NCI-H446 (cell line): ENCODE measurements at regions not wholly inside any gene's neighbourhood (a gene's known extent, or its start where the extent isn't known, plus 50 kb on each side); places are given as distances from the start of the nearest gene placed in this dataset.
A peak's percentile ranks its signal among the peaks of the same experiment; 100 is the strongest.

Experiments used
- DNase-seq, 2 experiments: peaks; one replicate each; lab custom pipeline; 2025; lab: John Stamatoyannopoulos, UW

GRCh38 chr10:64076322-64076940 lies 555.2 kb downstream of the REEP3 start:
- no peak for DNase-seq

GRCh38 chr10:64079341-64079740 lies 558.1 kb downstream of the REEP3 start:
- no peak for DNase-seq

- no peak for DNase-seq
Measured at GRCh38 chr10:64080071-64080470, 558.9 kb downstream of the REEP3 start.

GRCh38 chr10:64081947-64082482 lies 560.8 kb downstream of the REEP3 start:
- no peak for DNase-seq

DNA sequence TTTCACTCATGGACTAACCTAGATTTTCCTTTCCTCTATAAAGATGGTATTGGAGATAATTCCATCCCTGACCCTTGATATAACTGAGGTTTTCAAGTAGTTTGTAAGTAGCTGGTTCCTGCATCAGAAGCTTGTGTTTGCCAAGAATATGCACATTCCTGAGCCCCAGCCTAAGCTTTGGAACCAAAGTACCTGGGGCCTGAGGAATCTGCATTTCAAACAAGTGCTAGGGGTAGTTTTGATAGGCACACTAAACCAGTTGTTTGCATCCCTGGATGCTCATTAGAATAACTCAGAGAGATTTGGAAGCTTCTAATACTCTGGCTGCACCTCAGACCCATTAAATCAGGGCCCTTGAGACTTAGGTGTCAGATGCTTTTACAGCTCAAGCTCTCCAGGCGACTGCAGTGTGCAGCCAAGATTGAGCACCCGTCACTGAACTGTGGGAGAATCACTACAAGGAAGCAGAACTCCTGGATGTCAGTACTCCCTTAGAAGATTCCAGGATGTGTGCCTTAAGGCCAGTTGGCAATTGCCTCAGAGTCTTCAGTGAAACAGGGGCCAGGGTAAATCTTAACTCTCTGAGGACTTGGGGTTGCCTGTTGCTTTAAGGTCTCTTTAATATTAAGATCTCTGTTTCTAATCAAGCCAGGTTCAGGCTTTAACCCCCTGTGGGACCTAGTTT lies 565.0 kb downstream of the REEP3 start:
- DNase-seq, result no peak

DNA sequence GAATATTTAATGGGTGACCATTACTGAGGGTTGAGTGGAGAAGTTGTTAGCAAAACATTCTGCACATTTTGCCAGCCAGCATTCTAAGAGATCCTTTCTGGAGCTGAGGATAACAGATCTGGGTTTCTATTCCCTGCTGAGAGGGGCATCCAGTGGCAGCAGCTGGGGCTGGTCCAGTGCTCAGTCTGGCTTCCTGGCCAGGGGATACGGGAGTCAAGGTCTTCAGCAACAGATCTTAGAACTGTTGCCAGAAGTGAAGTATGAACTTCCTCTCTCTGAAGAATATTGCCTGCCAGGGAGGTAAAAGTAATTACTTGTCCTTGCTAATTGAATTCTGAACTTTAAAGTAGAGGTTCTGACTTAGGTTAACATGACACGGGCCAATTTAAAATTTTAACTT lies 568.4 kb downstream of the REEP3 start:
- DNase-seq, result peak in 1 of 2 experiments; percentile 3

DNA sequence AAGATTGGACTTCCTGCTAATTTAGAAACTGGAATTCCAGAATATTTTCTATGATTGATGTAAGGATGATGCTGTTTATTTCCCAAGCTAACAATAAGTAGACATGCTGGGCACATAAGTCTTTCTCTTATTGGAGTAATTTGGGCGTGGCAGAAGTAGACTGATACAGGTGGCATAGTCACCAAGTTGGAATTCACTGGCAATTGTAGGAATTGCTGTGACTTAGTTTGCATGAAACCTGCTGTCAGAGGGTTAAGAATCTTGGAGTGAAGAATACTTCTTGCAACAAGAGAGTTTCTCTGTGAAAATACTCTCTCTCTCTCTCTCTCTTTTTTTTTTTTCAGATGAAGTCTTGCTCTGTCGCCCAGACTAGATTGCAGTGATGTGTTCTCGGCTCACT lies 569.7 kb downstream of the REEP3 start:
- DNase-seq, result no peak

- DNase-seq, result peak in 1 of 2 experiments; percentile 27
Measured at GRCh38 chr10:64091897-64092296, 570.7 kb downstream of the REEP3 start.

DNA sequence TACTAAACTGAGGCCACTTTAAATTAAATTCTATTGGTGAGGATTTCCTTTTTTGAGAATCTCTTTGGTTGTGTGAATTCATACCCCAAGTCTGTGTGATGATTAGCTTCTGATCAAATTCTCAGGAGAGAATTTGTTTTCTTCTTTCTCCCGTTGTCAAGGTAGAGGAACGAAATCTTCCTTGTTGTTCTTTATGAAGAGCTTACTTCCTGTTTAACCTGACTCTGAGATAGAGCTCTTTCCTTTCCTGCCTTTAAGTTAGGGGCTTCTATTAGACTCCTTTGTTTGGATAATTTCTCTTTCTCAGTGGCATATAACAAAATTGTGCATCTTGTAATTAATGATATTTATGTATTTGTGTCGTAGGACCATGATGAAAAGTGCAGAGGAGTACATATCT lies 572.1 kb downstream of the REEP3 start:
- no peak for DNase-seq

- no peak for DNase-seq
Measured at GRCh38 chr10:64093946-64094535, 572.8 kb downstream of the REEP3 start.

- DNase-seq, result no peak
Measured at GRCh38 chr10:64096941-64097340, 575.7 kb downstream of the REEP3 start.

DNA sequence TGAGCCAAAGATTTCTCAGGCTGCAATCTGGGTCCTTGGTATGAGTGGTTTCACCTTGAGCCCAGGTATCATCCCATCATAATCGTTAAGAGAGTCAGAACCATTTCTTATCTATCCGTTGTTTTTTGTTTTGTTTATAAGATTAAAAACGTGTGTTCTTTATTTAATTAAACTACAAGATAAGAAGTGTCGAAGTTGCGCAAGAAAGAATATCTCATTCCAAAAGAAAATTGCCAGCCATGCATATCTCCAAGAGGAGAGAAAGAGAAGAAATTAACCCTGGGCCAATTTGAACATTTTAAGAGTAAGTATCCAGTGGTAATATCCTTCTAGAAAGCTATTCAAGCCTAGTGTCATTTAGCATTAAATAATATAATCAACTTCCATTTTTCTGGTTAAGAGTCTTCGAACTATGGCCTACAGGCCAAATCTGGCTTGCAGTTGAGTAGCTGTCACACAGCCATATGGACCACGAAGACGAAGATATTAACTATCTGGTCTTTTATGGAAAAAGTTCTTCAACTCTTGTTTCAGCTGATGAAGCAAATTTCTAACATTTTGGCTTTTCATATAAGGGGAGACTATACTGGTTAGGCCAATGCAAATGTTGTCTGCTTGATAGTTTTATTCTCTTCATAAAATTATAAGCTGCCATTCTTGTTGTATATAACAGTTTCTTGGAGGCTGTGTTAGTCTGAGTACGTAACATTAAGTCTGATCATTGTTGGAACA lies 576.4 kb downstream of the REEP3 start:
- no peak for DNase-seq

- no peak for DNase-seq
Measured at GRCh38 chr10:64098994-64099393, 577.8 kb downstream of the REEP3 start.

DNA sequence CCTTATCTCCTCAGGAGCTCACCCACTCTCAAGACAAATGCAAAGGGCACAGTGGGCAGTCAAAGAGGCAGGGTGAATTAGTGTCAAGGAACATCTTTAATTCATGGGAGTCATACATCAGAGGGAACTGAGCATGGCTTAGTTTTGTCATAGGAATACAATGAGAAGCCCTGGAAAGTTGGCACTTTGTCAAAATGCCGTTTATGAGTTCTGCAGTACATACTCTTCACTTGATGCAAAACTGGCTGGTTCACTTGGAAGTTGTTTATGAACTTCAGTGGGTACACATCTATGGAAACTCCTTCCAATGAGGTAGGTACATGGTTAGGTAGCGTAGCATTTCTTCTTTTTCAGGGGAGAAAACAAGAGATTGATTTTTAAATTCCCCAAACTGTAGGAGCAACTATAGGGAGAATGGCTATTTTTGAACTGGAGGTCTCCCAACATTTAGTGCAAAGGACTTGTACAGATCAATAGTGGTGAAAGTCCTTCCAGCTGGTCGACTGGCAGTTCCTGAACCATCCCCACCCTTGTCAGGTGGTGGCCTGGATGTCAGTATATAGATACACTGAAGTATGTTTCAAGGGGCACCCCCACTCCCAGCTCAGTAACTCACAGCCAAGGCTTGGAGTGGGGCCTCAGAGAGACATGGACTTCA lies 580.5 kb downstream of the REEP3 start:
- DNase-seq, result peak in 1 of 2 experiments; percentile 1

DNA sequence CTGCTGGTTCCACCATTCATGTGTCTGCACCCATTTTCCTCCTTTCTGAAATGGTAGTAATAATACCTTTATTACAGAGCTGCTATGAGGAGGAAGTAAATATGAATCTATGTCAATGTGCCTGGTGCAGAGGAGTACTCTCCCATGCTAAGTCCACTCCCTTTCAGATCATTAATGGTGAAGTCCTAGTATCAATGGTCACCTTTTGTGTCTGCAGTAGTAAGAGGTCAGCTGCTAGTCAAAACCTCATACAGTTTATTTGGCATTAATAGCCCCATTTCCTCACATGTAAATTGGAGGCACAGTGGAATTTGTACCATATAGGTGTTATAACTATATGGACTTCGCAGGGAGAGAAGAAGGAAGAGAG lies 581.0 kb downstream of the REEP3 start:
- DNase-seq, result no peak

DNA sequence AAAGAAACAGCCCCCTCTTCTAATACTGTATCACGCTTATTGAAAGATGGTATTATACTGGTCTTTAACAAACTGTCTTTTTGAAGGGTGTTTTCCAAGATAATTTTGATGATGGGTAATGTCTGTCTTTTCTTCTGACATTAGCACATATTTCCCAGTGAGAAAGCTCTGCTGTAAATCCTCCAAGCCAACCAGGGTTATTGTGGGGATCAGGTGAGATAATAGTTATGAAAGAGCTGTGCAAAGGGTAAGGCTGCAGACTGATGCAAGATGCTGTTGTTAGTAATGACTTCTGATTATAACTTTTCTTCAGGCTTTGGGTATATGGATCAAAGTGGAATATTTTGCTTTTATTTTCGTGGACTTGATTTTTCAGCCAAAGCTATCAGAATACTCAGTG lies 581.7 kb downstream of the REEP3 start:
- DNase-seq, result no peak

- no peak for DNase-seq
Measured at GRCh38 chr10:64103750-64104470, 582.7 kb downstream of the REEP3 start.

- no peak for DNase-seq
Measured at GRCh38 chr10:64109926-64110495, 588.8 kb downstream of the REEP3 start.

DNA sequence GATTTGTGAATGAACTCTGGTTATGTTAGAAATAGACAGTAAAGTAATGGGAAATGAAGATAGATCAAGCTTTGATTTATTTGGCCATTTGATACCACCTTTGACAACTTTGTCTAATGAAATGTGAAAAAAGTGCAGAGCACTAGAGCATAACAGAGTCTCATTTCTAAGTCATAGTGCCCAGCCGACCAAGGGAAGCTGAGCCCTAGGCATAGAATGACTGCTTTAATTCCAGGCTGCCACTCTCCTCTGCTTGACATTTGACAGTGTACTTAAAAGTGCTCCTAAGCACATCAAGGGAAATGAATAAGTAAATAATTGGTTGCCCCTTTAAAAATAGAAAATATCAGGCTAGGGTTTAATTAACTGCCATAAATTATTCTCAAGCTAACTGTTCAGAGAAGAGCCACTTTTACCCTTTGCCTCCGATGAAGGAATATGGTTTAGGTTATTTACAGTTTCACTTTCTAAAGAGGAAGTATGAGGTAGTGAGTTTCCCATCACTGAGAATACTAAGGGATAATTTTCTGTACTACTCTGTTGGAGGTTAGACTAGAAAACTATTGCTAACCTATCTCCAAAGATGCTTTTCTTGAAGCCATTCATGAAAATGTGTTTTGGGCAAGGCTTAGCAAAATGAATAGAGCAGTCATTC lies 591.6 kb downstream of the REEP3 start:
- DNase-seq, result no peak

- no peak for DNase-seq
Measured at GRCh38 chr10:64113375-64113774, 592.2 kb downstream of the REEP3 start.

DNA sequence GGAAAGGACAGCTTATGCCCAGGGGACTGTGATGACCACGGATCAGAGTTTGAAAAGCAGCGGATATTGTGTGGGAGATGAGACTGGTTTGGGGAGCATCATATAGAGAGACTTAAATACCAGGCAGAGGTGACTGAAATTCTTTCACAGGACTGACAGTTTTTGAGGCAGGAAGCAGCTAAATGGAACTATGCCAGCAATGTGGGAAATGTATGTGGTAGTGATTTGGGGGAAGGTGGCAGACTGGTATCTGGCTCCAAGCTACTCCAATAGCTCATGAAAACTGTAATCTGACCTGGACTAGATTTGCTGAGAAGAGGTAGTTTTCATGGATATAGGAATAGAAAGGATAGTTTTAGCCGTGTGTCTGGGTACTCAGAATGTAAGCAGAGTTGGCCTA lies 592.6 kb downstream of the REEP3 start:
- no peak for DNase-seq
